ENCODE measurements at regions not wholly inside any gene's neighbourhood (a gene's known extent, or its start where the extent isn't known, plus 50 kb on each side); places are given as distances from the start of the nearest gene placed in this dataset.
"Not testable (repeated sequence)": the region's sequence is repeated elsewhere in the genome, so short reads cannot be mapped to it uniquely, and the experiment has no call there.

GRCh38 chr12:59365133-59365532, 230.7 kb upstream of the SLC16A7 start:
- no peak overlapping the region for H3K9ac ChIP-seq (ENCODE audit: low read depth, low read length)
- H3K4me1 ChIP-seq (ENCODE audit: insufficient read depth, low read length): no peaks in the 10 kb centered on the region; the same call in 1 of the 2 replicates
- H3K9me3 ChIP-seq (ENCODE audit: control insufficient read depth, insufficient read depth, low read length): no peaks in the 10 kb centered on the region
- H3K36me3 ChIP-seq (ENCODE audit: insufficient read depth, low read length): no peaks in the 10 kb centered on the region

GRCh38 chr12:59357811-59358210, 238.0 kb upstream of the SLC16A7 start:
- H3K36me3 ChIP-seq (ENCODE audit: insufficient read depth, low read length): no peaks in the 10 kb centered on the region

GRCh38 chr12:59346248-59346647, 249.6 kb upstream of the SLC16A7 start:
- H3K9me3 ChIP-seq (ENCODE audit: control insufficient read depth, insufficient read depth, low read length); H3K9ac ChIP-seq (ENCODE audit: low read depth, low read length); H3K4me1 ChIP-seq (ENCODE audit: insufficient read depth, low read length); H3K36me3 ChIP-seq (ENCODE audit: insufficient read depth, low read length): not testable (repeated sequence)

More at GRCh38 chr12:59357811-59358210, 238.0 kb upstream of the SLC16A7 start:
- Histone ChIP-seq H3K9me3 (ENCODE audit: control insufficient read depth, insufficient read depth, low read length) (no peaks in the 10 kb centered on the region), H3K9ac (ENCODE audit: low read depth, low read length) (no peak overlapping the region), H3K4me1 (ENCODE audit: insufficient read depth, low read length) (peaks cover 18% of the 10 kb centered on the region)

DNA sequence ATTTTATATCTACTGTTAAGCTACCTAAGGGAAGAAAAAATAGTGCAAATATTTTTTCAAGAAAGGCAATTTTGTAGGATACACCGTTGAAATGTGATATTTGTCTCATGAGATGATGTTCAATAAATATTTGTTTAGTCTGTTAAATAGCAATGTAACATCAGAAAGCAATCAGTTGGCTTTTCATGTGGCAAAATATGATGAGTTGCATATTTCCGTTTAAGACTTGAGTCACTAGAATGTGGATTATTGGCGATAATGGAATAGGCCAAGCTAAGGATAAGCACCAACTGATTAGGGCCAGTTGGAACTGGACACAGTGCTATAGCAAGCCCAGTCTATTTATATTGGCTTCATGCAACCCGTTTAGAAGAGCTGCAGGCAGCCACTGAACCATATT, 250.4 kb upstream of the SLC16A7 start:
- Histone ChIP-seq H3K9me3 (ENCODE audit: control insufficient read depth, insufficient read depth, low read length) (no peaks in the 10 kb centered on the region; the same call in 1 of the 2 replicates), H3K9ac (ENCODE audit: low read depth, low read length) (no peak overlapping the region), H3K36me3 (ENCODE audit: insufficient read depth, low read length) (no peaks in the 10 kb centered on the region), H3K4me1 (ENCODE audit: insufficient read depth, low read length) (peaks cover 7% of the 10 kb centered on the region; the same call in 1 of the 2 replicates)

GRCh38 chr12:59344224-59344623, 251.6 kb upstream of the SLC16A7 start:
- H3K9ac ChIP-seq (ENCODE audit: low read depth, low read length): no peak overlapping the region
- no peaks in the 10 kb centered on the region; the same call in 1 of the 2 replicates for H3K9me3 ChIP-seq (ENCODE audit: control insufficient read depth, insufficient read depth, low read length)
- H3K4me1 ChIP-seq (ENCODE audit: insufficient read depth, low read length): peaks cover 7% of the 10 kb centered on the region; the same call in 1 of the 2 replicates
- no peaks in the 10 kb centered on the region for H3K36me3 ChIP-seq (ENCODE audit: insufficient read depth, low read length)

GRCh38 chr12:59329462-59329861, 266.4 kb upstream of the SLC16A7 start:
- Histone ChIP-seq H3K9me3 (ENCODE audit: control insufficient read depth, insufficient read depth, low read length) (no peaks in the 10 kb centered on the region), H3K9ac (ENCODE audit: low read depth, low read length) (peak overlapping the region; percentile 38), H3K4me1 (ENCODE audit: insufficient read depth, low read length) (peaks cover 19% of the 10 kb centered on the region), H3K36me3 (ENCODE audit: insufficient read depth, low read length) (peaks cover 6% of the 10 kb centered on the region)

DNA sequence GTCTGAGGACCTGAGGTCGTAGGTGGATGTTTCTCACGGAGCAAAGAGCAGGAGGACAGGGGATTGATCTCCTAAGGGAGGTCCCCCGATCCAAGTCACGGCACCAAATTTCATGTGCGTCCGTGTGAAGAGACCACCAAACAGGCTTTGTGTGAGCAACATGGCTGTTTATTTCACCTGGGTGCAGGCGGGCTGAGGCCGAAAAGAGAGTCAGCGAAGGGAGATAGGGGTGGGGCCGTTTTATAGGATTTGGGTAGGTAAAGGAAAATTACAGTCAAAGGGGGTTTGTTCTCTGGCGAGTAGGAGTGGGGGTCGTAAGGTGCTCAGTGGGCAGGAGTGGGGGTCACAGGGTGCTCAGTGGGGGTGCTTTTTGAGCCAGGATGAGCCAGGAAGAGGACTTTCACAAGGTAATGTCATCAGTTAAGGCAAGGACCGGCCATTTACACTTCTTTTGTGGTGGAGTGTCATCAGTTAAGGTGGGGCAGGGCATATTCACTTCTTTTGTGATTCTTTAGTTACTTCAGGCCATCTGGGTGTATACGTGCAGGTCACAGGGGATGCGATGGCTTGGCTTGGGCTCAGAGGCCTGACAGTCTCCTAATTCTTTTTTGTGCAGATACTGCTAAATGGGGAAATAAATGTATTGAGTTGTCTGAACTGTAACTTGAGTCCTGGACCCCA, 267.3 kb upstream of the SLC16A7 start:
- H3K4me1 ChIP-seq (ENCODE audit: insufficient read depth, low read length): peaks cover 19% of the 10 kb centered on the region
- not testable (repeated sequence) for H3K36me3 ChIP-seq (ENCODE audit: insufficient read depth, low read length); H3K9me3 ChIP-seq (ENCODE audit: control insufficient read depth, insufficient read depth, low read length)
- peak overlapping the region; percentile 84; the same call in 1 of the 2 replicates for H3K9ac ChIP-seq (ENCODE audit: low read depth, low read length)

- Histone ChIP-seq H3K36me3 (ENCODE audit: insufficient read depth, low read length) (peaks cover 21% of the 10 kb centered on the region), H3K4me1 (ENCODE audit: insufficient read depth, low read length) (peaks cover 33% of the 10 kb centered on the region), H3K9ac (ENCODE audit: low read depth, low read length) (peak overlapping the region; percentile 58)
- H3K9me3 ChIP-seq (ENCODE audit: control insufficient read depth, insufficient read depth, low read length): not testable (repeated sequence)
These were observed 269.4 kb upstream of the SLC16A7 start for GRCh38 chr12:59326457-59326856.

GRCh38 chr12:59322473-59322872, 273.4 kb upstream of the SLC16A7 start:
- H3K9me3 ChIP-seq (ENCODE audit: control insufficient read depth, insufficient read depth, low read length): no peaks in the 10 kb centered on the region
- peak overlapping the region; percentile 27; the same call in 1 of the 2 replicates for H3K9ac ChIP-seq (ENCODE audit: low read depth, low read length)

DNA sequence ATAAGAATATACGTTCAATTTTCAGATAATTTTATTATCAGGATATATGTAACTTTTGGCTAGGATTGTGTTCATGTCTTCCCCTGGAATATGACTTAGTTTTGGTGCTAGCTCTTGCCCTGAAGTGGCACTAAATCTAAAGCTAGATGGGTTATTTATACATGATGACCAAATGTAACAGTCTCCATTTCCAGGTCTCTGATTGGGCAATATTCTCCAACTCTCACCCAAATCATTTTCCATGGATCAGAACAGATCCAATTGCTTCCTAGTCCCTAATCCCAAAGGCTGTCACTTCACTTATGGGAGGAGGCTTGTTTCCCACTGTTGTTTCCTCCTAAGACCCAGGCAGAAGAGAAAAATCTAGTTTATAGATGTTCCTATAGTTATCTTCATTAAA, 274.6 kb upstream of the SLC16A7 start:
- Histone ChIP-seq H3K4me1 (ENCODE audit: insufficient read depth, low read length) (peaks cover 13% of the 10 kb centered on the region), H3K9ac (ENCODE audit: low read depth, low read length) (no peak overlapping the region), H3K36me3 (ENCODE audit: insufficient read depth, low read length) (peaks cover 21% of the 10 kb centered on the region), H3K9me3 (ENCODE audit: control insufficient read depth, insufficient read depth, low read length) (no peaks in the 10 kb centered on the region)

More at GRCh38 chr12:59322473-59322872, 273.4 kb upstream of the SLC16A7 start:
- Histone ChIP-seq H3K4me1 (ENCODE audit: insufficient read depth, low read length) (peaks cover 13% of the 10 kb centered on the region), H3K36me3 (ENCODE audit: insufficient read depth, low read length) (peaks cover 21% of the 10 kb centered on the region)

GRCh38 chr12:59320112-59320511, 275.7 kb upstream of the SLC16A7 start:
- Histone ChIP-seq H3K4me1 (ENCODE audit: insufficient read depth, low read length) (peaks cover 13% of the 10 kb centered on the region), H3K9ac (ENCODE audit: low read depth, low read length) (no peak overlapping the region), H3K36me3 (ENCODE audit: insufficient read depth, low read length) (peaks cover 19% of the 10 kb centered on the region), H3K9me3 (ENCODE audit: control insufficient read depth, insufficient read depth, low read length) (no peaks in the 10 kb centered on the region)

DNA sequence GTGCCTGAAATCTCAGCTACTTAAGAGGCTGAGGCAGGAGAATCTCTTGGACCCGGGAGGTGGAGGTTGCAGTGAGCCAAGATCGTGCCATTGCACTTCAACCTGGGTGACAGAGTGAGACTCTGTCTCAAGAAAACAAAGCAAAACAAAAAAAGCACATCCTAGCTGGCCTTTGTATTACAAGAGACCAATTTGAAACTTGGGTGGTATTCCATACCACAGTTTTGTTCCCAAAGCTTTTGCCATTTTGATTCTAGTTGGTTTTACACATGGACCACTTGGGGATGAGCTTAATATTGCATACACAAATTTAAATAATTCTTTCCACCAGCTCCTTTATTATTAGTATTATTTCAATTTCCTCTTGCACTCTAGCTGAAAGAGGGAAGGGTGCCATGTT, 276.9 kb upstream of the SLC16A7 start:
- H3K9ac ChIP-seq (ENCODE audit: low read depth, low read length): no peak overlapping the region
- H3K36me3 ChIP-seq (ENCODE audit: insufficient read depth, low read length): peaks cover 12% of the 10 kb centered on the region
- H3K9me3 ChIP-seq (ENCODE audit: control insufficient read depth, insufficient read depth, low read length): no peaks in the 10 kb centered on the region
- H3K4me1 ChIP-seq (ENCODE audit: insufficient read depth, low read length): peaks cover 13% of the 10 kb centered on the region

- Histone ChIP-seq H3K9me3 (ENCODE audit: control insufficient read depth, insufficient read depth, low read length) (peaks cover 6% of the 10 kb centered on the region; the same call in 1 of the 2 replicates), H3K9ac (ENCODE audit: low read depth, low read length) (no peak overlapping the region), H3K36me3 (ENCODE audit: insufficient read depth, low read length) (peaks cover 8% of the 10 kb centered on the region), H3K4me1 (ENCODE audit: insufficient read depth, low read length) (peaks cover 9% of the 10 kb centered on the region)
These were observed 278.2 kb upstream of the SLC16A7 start for GRCh38 chr12:59317598-59317997.

DNA sequence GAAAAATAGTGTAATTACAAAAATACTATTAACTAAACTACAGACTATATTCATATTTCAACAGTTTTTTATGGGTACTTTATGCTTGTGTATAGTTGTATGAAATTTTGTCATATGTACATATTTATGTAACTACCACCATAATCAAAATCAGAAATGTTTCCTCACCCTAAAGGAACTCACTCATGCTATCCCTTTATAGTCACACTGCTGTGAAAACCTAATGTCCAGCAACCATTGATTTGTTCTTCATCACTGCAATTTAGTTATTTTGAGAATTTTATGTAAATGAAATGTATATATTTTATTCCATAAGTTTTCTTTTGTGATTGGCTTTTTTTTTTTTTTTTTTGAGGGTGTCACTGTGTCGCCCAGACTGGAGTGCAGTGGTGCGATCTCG, 278.9 kb upstream of the SLC16A7 start:
- Histone ChIP-seq H3K36me3 (ENCODE audit: insufficient read depth, low read length) (peaks cover 2% of the 10 kb centered on the region), H3K9me3 (ENCODE audit: control insufficient read depth, insufficient read depth, low read length) (peaks cover 7% of the 10 kb centered on the region; the same call in 1 of the 2 replicates), H3K9ac (ENCODE audit: low read depth, low read length) (no peak overlapping the region), H3K4me1 (ENCODE audit: insufficient read depth, low read length) (peaks cover 2% of the 10 kb centered on the region; the same call in 1 of the 2 replicates)

DNA sequence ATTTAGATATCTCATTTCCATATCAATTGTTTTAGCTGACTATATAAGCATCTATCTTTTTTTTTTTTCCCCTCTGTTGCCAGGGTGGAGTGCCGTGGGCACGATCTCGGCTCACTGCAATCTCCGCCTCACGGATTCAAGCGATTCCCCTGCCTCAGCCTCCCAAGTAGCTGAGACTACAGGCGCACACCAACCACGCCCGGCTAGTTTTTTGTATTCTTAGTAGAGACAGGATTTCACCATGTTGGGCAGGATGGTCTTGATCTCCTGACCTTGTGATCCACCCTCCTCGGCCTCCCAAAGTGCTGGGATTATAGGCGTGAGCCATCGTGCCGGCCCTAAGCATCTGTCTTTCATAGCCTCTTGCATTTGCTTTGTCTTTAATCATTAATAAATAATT, 279.5 kb upstream of the SLC16A7 start:
- H3K36me3 ChIP-seq (ENCODE audit: insufficient read depth, low read length): not testable (repeated sequence)

More for the DNA sequence above, 279.5 kb upstream of the SLC16A7 start:
- not testable (repeated sequence) for H3K9me3 ChIP-seq (ENCODE audit: control insufficient read depth, insufficient read depth, low read length); H3K9ac ChIP-seq (ENCODE audit: low read depth, low read length); H3K4me1 ChIP-seq (ENCODE audit: insufficient read depth, low read length)

Data from ES-I3 (cell line).